ENCODE measurements at regions not wholly inside any gene's neighbourhood (a gene's known extent, or its start where the extent isn't known, plus 50 kb on each side); places are given as distances from the start of the nearest gene placed in this dataset.
"Not testable (repeated sequence)": the region's sequence is repeated elsewhere in the genome, so short reads cannot be mapped to it uniquely, and the experiment has no call there.

DNA sequence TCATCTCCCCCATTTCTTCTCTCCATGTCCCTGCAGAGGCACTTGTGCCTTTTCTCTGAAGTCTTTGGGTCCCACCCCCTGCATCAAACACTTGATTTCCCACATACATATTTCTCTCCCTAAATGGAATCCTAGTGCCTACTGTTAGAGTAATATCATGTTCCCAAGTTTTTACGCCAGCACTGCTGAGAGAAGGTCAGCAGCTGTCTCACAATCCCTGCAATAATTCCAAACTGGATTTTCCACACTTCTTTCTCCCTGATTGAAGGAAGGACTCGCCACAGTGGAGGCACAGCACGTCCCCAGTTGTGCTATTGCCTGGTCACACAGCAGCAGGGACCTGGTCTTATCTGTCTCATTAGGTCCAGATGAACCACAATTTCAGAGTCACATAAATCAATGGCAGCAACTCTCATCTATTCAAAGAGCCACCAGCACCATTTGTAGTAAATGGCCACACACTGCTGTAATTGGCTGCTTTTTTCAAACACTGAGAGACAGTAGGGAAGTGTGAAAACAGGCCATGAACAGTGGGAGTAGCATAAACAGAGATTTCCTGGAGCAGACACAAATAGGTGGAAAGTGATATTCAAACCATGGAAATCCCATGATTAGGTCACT is 605.5 kb downstream of the XPNPEP1 start (continued):
- TF ChIP-seq, protein P1, sequence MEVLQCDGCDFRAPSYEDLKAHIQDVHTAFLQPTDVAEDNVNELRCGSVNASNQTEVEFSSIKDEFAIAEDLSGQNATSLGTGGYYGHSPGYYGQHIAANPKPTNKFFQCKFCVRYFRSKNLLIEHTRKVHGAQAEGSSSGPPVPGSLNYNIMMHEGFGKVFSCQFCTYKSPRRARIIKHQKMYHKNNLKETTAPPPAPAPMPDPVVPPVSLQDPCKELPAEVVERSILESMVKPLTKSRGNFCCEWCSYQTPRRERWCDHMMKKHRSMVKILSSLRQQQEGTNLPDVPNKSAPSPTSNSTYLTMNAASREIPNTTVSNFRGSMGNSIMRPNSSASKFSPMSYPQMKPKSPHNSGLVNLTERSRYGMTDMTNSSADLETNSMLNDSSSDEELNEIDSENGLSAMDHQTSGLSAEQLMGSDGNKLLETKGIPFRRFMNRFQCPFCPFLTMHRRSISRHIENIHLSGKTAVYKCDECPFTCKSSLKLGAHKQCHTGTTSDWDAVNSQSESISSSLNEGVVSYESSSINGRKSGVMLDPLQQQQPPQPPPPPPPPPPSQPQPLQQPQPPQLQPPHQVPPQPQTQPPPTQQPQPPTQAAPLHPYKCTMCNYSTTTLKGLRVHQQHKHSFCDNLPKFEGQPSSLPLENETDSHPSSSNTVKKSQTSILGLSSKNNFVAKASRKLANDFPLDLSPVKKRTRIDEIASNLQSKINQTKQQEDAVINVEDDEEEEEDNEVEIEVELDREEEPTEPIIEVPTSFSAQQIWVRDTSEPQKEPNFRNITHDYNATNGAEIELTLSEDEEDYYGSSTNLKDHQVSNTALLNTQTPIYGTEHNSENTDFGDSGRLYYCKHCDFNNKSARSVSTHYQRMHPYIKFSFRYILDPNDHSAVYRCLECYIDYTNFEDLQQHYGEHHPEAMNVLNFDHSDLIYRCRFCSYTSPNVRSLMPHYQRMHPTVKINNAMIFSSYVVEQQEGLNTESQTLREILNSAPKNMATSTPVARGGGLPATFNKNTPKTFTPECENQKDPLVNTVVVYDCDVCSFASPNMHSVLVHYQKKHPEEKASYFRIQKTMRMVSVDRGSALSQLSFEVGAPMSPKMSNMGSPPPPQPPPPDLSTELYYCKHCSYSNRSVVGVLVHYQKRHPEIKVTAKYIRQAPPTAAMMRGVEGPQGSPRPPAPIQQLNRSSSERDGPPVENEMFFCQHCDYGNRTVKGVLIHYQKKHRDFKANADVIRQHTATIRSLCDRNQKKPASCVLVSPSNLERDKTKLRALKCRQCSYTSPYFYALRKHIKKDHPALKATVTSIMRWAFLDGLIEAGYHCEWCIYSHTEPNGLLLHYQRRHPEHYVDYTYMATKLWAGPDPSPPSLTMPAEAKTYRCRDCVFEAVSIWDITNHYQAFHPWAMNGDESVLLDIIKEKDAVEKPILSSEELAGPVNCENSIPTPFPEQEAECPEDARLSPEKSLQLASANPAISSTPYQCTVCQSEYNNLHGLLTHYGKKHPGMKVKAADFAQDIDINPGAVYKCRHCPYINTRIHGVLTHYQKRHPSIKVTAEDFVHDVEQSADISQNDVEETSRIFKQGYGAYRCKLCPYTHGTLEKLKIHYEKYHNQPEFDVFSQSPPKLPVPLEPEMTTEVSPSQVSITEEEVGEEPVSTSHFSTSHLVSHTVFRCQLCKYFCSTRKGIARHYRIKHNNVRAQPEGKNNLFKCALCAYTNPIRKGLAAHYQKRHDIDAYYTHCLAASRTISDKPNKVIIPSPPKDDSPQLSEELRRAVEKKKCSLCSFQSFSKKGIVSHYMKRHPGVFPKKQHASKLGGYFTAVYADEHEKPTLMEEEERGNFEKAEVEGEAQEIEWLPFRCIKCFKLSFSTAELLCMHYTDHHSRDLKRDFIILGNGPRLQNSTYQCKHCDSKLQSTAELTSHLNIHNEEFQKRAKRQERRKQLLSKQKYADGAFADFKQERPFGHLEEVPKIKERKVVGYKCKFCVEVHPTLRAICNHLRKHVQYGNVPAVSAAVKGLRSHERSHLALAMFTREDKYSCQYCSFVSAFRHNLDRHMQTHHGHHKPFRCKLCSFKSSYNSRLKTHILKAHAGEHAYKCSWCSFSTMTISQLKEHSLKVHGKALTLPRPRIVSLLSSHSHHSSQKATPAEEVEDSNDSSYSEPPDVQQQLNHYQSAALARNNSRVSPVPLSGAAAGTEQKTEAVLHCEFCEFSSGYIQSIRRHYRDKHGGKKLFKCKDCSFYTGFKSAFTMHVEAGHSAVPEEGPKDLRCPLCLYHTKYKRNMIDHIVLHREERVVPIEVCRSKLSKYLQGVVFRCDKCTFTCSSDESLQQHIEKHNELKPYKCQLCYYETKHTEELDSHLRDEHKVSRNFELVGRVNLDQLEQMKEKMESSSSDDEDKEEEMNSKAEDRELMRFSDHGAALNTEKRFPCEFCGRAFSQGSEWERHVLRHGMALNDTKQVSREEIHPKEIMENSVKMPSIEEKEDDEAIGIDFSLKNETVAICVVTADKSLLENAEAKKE (CRISPR knock-in tag; IDR thresholded peaks at IDR 0.05): no peak

DNA sequence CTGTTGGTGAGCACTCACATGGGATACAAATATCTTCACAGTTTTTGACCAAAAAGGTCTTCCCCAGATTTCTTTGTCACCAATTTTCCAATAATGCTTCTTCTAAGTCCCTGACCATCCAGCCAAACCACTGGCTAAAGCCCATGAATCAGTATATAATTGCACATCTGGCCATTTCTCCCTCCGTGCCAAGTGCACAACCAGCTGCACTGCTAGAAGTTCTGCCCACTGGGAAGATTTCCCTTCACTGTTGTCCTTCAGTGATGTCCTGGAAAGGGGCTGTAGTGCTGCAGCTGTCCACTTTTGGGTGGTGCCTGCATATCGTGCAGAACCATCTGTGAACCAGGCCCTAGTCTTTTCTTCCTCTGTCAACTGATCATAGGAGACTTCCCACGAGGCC is 609.3 kb downstream of the XPNPEP1 start:
- H3K36me3 ChIP-seq (ENCODE audit: insufficient read depth); H3K4me2 ChIP-seq; H3K4me3 ChIP-seq; ATAC-seq; H3K27me3 ChIP-seq (ENCODE audit: insufficient read depth); H3K27ac Mint-ChIP-seq; H3K4me1 Mint-ChIP-seq; H3K4me3 Mint-ChIP-seq; H3K4me1 ChIP-seq (ENCODE audit: insufficient read depth); H3F3A ChIP-seq (replicated peaks; ENCODE audit: low read depth); H3K9me2 ChIP-seq (ENCODE audit: insufficient read depth); DNase-seq (ENCODE audit: low spot score); H3K9me3 Mint-ChIP-seq; H3K27me3 Mint-ChIP-seq (ENCODE audit: insufficient read depth, low read depth, poor library complexity); H2AFZ ChIP-seq; H3K36me3 Mint-ChIP-seq (ENCODE audit: low read depth); H4K20me1 ChIP-seq (replicated peaks; ENCODE audit: insufficient read depth); H3K27ac ChIP-seq (ENCODE audit: low read depth); H3K79me2 ChIP-seq (replicated peaks; ENCODE audit: insufficient read depth): not testable (repeated sequence)

DNA sequence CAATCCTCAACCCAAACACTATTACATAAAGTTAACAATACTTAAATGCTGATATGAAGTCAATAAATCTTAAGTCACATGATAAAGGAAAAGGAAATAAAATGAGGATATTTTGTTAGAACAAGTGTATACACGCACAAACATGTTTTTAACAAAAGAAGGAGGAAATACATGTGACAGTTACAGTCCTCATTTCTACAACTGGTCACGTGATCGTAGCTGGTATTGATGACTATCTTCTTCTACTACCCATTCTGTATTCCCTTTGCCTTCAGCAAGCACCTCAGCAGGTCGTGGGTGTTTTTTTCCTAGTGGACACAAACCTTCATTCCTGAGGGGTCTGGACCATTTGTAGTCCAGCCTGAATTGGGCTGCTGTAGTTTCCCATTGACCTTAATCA is 610.8 kb downstream of the XPNPEP1 start:
- not testable (repeated sequence) for H3K27me3 Mint-ChIP-seq (ENCODE audit: insufficient read depth, low read depth, poor library complexity); H3F3A ChIP-seq (replicated peaks; ENCODE audit: low read depth); H3K9me3 Mint-ChIP-seq; H3K36me3 ChIP-seq (ENCODE audit: insufficient read depth); H3K27ac ChIP-seq (ENCODE audit: low read depth); H3K4me2 ChIP-seq; H3K36me3 Mint-ChIP-seq (ENCODE audit: low read depth); H4K20me1 ChIP-seq (replicated peaks; ENCODE audit: insufficient read depth); H3K27me3 ChIP-seq (ENCODE audit: insufficient read depth); H3K27ac Mint-ChIP-seq; DNase-seq (ENCODE audit: low spot score); H3K4me1 ChIP-seq (ENCODE audit: insufficient read depth); H3K4me1 Mint-ChIP-seq; H2AFZ ChIP-seq; H3K4me3 Mint-ChIP-seq; H3K9me2 ChIP-seq (ENCODE audit: insufficient read depth); H3K4me3 ChIP-seq; ATAC-seq; H3K79me2 ChIP-seq (replicated peaks; ENCODE audit: insufficient read depth)

All from GM23338 (cell line).